GM06990 (cell line): ENCODE measurements at regions not wholly inside any gene's neighbourhood (a gene's known extent, or its start where the extent isn't known, plus 50 kb on each side); places are given as distances from the start of the nearest gene placed in this dataset.

Experiments used
- DNase-seq: peaks from one replicate; pipeline ENCODE4 v3.0.0-alpha.2; 2011; ENCODE audit not compliant: insufficient read length; ENCODE audit errors: extremely low read depth
- H3K27me3 ChIP-seq: replicated peaks from 2 replicates; pipeline ENCODE4 v1.6.0; 2011; ENCODE audit warnings: low read length; ENCODE audit not compliant: control insufficient read depth, insufficient read depth
- H3K36me3 ChIP-seq: 2 replicates; pipeline ENCODE4 v1.5.1; 2011; ENCODE audit warnings: low read length; ENCODE audit not compliant: control insufficient read depth, insufficient read depth
- H3K4me3 ChIP-seq: replicated peaks from 2 replicates; pipeline ENCODE4 v1.5.1; 2011; ENCODE audit warnings: low read depth, mild to moderate bottlenecking, control low read depth, low read length
- TF ChIP-seq, protein P1 (sequence below): IDR thresholded peaks from 2 replicates; pipeline ENCODE4 v1.5.1; 2011; ENCODE audit warnings: low read length, control low read depth, mild to moderate bottlenecking, inconsistent platforms; ENCODE audit not compliant: insufficient read depth, poor library complexity, severe bottlenecking

DNA sequence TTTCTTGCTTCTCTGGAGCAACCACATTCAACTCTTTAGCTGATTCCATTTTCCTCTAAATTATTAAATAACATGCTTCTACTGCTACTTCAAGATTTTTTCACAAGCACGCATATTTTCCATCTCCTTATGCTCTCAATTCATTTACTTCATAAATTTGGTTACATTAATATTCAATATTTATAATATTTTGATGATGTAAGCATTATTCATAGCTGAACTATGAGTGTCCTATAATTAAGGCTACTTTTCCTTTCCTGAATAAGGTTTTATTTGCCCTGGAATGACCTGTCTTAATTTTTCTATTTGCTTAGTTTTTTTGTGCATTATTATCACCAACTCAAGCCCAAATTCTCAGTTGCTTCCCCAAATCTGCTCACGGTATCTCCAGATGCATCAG is 109.4 kb upstream of the ADPGK start:
- DNase-seq = no peak
- Histone ChIP-seq H3K36me3 (no peaks in the 10 kb centered on the region), H3K27me3 (peaks cover 1% of the 10 kb centered on the region; the same call in 1 of the 2 replicates), H3K4me3 (no peak overlapping the region)
- TF ChIP-seq, protein P1, sequence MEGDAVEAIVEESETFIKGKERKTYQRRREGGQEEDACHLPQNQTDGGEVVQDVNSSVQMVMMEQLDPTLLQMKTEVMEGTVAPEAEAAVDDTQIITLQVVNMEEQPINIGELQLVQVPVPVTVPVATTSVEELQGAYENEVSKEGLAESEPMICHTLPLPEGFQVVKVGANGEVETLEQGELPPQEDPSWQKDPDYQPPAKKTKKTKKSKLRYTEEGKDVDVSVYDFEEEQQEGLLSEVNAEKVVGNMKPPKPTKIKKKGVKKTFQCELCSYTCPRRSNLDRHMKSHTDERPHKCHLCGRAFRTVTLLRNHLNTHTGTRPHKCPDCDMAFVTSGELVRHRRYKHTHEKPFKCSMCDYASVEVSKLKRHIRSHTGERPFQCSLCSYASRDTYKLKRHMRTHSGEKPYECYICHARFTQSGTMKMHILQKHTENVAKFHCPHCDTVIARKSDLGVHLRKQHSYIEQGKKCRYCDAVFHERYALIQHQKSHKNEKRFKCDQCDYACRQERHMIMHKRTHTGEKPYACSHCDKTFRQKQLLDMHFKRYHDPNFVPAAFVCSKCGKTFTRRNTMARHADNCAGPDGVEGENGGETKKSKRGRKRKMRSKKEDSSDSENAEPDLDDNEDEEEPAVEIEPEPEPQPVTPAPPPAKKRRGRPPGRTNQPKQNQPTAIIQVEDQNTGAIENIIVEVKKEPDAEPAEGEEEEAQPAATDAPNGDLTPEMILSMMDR = no peak

DNA sequence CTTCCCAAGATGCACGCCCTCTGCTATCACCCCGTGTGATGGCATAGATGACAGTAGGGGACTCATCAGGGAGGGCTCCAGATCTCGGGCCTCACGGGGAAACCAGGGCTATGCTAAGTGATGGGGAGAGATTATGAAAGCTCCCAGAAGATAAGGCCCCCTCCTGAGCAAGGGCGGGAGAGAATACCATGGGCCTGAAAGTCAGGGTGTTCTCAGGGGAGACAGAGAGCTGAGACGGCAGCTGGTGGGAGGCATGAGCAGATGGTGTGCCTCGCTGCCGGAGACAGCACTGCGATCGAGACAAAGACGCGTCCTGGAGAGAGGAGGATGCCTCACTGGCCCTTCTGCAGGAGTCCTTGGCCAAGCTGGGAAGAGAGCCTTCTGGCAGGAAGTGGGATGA is 106.5 kb upstream of the ADPGK start:
- Histone ChIP-seq H3K27me3 (peaks cover 1% of the 10 kb centered on the region; the same call in 1 of the 2 replicates), H3K4me3 (no peak overlapping the region), H3K36me3 (no peaks in the 10 kb centered on the region)
- DNase-seq = no peak
- TF ChIP-seq, protein P1 = no peak

DNA sequence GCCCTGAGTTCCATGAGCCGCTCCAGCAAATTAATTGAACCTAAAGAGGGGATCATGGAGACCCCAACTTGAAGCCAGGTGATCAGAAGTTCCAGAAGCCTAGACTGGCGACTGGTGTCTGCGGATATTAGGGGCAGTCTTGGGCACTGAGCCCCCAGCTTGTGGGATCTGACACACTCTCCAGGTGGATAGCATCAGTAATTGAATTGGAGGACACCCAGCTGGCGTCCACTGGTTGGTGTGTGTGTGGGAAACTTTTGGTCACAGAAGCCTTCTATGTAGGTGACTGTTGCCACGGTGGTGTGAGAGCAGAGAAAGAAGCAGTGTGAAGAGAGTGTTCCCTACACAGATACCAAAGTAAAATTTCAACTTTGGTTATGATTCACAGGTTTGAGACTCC is 106.0 kb upstream of the ADPGK start:
- Histone ChIP-seq H3K27me3 (peaks cover 1% of the 10 kb centered on the region; the same call in 1 of the 2 replicates), H3K4me3 (no peak overlapping the region), H3K36me3 (no peaks in the 10 kb centered on the region)
- no peak for DNase-seq
- TF ChIP-seq, protein P1 = no peak

DNA sequence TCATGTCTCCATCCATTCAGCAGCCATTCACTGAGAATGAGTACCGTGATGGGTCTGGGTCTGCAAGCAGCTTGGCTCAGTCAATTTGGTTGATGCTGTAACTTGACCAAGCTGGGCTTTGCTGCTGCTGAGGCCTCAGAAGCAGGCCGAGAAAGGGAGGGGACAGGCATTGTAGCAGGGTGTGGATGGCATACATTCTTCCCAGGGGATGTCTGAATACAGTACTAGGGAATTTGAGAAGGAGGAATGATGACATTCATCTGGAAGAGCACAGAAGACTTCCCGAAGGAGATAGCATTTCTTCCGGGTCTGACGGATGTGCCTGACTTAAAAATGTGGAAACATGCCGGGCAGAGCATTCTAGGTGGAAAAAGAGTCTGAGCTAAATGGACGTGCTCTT is 105.3 kb upstream of the ADPGK start:
- DNase-seq = no peak
- H3K27me3 ChIP-seq = peaks cover 1% of the 10 kb centered on the region; the same call in 1 of the 2 replicates
- TF ChIP-seq, protein P1 = no peak
- no peaks in the 10 kb centered on the region for H3K36me3 ChIP-seq
- no peak overlapping the region for H3K4me3 ChIP-seq

DNA sequence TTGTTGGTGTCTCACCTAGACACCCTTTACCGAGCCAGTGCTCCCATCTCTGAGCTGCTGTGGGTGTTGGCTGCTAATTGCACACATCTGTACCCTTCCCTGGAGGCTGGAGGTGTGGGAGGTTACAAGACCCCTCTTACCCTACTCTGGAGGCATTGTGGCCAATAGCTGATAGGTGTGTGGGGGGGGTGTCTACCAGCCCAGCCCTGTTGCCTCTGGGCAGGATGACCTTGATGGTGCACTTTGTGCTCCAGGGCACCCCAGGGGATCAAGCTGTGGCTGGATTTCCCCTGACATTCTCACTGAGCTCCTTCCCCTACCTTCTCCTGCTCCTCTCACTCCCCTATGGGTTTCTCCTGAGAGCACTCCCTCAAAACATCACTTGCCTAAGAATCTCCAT is 104.7 kb upstream of the ADPGK start:
- no peak for DNase-seq
- Histone ChIP-seq H3K27me3 (peaks cover 1% of the 10 kb centered on the region; the same call in 1 of the 2 replicates), H3K36me3 (no peaks in the 10 kb centered on the region), H3K4me3 (no peak overlapping the region)
- TF ChIP-seq, protein P1 = no peak

DNA sequence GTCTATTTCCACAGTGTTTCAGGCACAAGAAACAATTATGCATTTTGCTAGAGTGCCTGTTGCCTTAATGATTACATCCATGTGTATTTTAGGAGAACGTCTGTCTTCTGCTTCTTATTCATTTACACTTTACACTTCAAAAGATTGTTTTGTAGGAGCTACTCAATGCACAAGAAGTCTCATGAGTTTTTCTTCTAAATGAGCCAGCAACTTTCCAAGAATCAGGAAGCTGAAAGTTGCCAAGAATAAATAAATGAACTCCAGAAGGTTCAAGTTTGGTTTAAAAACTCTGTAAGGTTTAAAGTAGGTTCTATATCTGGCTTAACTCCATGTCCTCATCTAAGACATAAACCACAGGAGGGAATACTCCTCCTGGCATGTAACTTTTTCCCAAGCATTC is 103.8 kb upstream of the ADPGK start:
- no peak for DNase-seq
- Histone ChIP-seq H3K36me3 (no peaks in the 10 kb centered on the region), H3K27me3 (peaks cover 1% of the 10 kb centered on the region; the same call in 1 of the 2 replicates), H3K4me3 (no peak overlapping the region)
- TF ChIP-seq, protein P1 = no peak
